SU-DHL-6 (cell line): ENCODE measurements at regions not wholly inside any gene's neighbourhood (a gene's known extent, or its start where the extent isn't known, plus 50 kb on each side); places are given as distances from the start of the nearest gene placed in this dataset.
A peak's percentile ranks its signal among the peaks of the same experiment; 100 is the strongest.

Experiments
- H2AFZ ChIP-seq: fragments of 200-600 bp; sonication (generic); 2 replicates; pipeline ENCODE4 v1.6.1; 2014; ENCODE audit warnings: low read depth, mild to moderate bottlenecking, moderate library complexity, mixed read lengths, antibody characterized with exemption, low read length; ENCODE audit not compliant: severe bottlenecking
- H3F3A ChIP-seq: fragments of 200-600 bp; shearing (Covaris generic); 2 replicates; pipeline ENCODE4 v1.6.0; 2016; ENCODE audit warnings: antibody characterized with exemption, mild to moderate bottlenecking; ENCODE audit not compliant: insufficient read depth
- H3K27ac ChIP-seq: fragments of 200-600 bp; sonication (generic); 2 replicates; pipeline ENCODE4 v1.5.1; 2016; ENCODE audit warnings: low read depth, mild to moderate bottlenecking, low read length, moderate library complexity, mixed read lengths
- H3K27me3 ChIP-seq: fragments of 200-600 bp; sonication (generic), shearing (Covaris generic); 2 replicates; pipeline ENCODE4 v1.6.0; 2014; ENCODE audit warnings: mild to moderate bottlenecking, low read length
- H3K36me3 ChIP-seq: fragments of 200-600 bp; sonication (generic); 2 replicates; pipeline ENCODE4 v1.6.1; 2014; ENCODE audit warnings: mild to moderate bottlenecking, low read length, mixed read lengths
- H3K4me2 ChIP-seq: fragments of 300-600, 200-600 bp; shearing (Covaris generic), sonication (generic); 2 replicates; pipeline ENCODE4 v1.6.0; 2014; ENCODE audit warnings: low read length, low read depth, mild to moderate bottlenecking; ENCODE audit not compliant: poor library complexity, severe bottlenecking
- H3K4me3 ChIP-seq: fragments of 200-600 bp; sonication (generic); 2 replicates; pipeline ENCODE4 v1.5.1; 2014; ENCODE audit warnings: antibody characterized with exemption, low read length, mild to moderate bottlenecking, mixed read lengths; ENCODE audit not compliant: insufficient read depth, poor library complexity, severe bottlenecking
- H3K79me2 ChIP-seq: fragments of 200-600 bp; sonication (generic); 2 replicates; pipeline ENCODE4 v1.6.1; 2014; ENCODE audit warnings: mild to moderate bottlenecking, low read length, moderate library complexity; ENCODE audit not compliant: insufficient read depth
- H3K9ac ChIP-seq: fragments of 200-600 bp; sonication (generic); 2 replicates; pipeline ENCODE4 v1.7.0; 2014; ENCODE audit warnings: mild to moderate bottlenecking, low read length
- H3K9me2 ChIP-seq: fragments of 200-600 bp; sonication (generic); replicated peaks from 2 replicates; pipeline ENCODE4 v1.6.1; 2014; ENCODE audit warnings: low read length; ENCODE audit not compliant: insufficient read depth
- H3K9me3 ChIP-seq: fragments of 200-600 bp; sonication (generic); 2 replicates; pipeline ENCODE4 v1.6.1; 2014; ENCODE audit warnings: low read length, mixed read lengths; ENCODE audit not compliant: insufficient read depth
- H4K20me1 ChIP-seq: fragments of 200-600 bp; sonication (generic); 2 replicates; pipeline ENCODE4 v1.6.1; 2014; ENCODE audit warnings: low read depth, mild to moderate bottlenecking, antibody characterized with exemption, low read length, moderate library complexity, mixed read lengths
- EZH2phosphoT487 ChIP-seq: fragments of 200-600 bp; sonication (generic), shearing (Covaris generic); conservative IDR thresholded peaks from 2 replicates; pipeline ENCODE4 v1.6.1; 2018; ENCODE audit warnings: mild to moderate bottlenecking, antibody characterized with exemption, low read length, moderate library complexity, mixed read lengths
- TF ChIP-seq, protein P1 (sequence below): fragments of 200-600 bp; sonication (generic); IDR thresholded peaks from one replicate; pipeline ENCODE4 v1.5.1; 2017; ENCODE audit warnings: antibody characterized with exemption, mild to moderate bottlenecking, low read length, moderate library complexity; ENCODE audit not compliant: insufficient read depth, poor library complexity, severe bottlenecking

DNA sequence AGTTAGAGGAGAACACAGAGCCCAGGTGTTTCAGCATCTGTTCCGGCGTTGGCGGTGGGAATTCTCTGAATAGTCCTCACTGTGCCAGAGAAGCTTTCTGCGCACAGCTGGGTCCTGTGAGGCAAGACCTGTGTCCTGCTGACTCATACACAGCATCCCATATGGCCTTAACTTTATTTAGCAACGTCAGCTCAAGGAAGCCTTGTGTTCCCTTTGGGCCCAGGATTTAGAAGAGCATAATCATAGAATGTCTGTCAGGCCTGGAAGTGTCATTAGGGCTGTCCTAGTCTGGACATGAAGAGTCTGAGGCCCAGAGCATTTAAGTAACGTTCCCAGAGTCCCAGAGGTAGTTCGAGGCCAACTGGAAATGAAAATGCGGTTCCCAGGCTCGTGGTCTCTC is 188.6 kb upstream of the DMRT1 start:
- Histone ChIP-seq H2AFZ (no peak overlapping the region), H3K4me2 (peak overlapping the region; percentile 50), H3K9ac (peak overlapping the region; percentile 22)

GRCh38 chr9:653421-653820 is 188.1 kb upstream of the DMRT1 start:
- TF ChIP-seq, protein P1, sequence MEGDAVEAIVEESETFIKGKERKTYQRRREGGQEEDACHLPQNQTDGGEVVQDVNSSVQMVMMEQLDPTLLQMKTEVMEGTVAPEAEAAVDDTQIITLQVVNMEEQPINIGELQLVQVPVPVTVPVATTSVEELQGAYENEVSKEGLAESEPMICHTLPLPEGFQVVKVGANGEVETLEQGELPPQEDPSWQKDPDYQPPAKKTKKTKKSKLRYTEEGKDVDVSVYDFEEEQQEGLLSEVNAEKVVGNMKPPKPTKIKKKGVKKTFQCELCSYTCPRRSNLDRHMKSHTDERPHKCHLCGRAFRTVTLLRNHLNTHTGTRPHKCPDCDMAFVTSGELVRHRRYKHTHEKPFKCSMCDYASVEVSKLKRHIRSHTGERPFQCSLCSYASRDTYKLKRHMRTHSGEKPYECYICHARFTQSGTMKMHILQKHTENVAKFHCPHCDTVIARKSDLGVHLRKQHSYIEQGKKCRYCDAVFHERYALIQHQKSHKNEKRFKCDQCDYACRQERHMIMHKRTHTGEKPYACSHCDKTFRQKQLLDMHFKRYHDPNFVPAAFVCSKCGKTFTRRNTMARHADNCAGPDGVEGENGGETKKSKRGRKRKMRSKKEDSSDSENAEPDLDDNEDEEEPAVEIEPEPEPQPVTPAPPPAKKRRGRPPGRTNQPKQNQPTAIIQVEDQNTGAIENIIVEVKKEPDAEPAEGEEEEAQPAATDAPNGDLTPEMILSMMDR = no peak
- TF ChIP-seq EZH2phosphoT487 = no peak
- no peaks in the 10 kb centered on the region for H3K9me2 ChIP-seq
- peaks cover 96% of the 10 kb centered on the region for H3K79me2 ChIP-seq
- H2AFZ ChIP-seq = no peak overlapping the region
- H3K27me3 ChIP-seq = no peaks in the 10 kb centered on the region
- H3F3A ChIP-seq = peaks cover 47% of the 10 kb centered on the region
- peak overlapping the region; percentile 50 for H3K4me2 ChIP-seq
- peaks cover 7% of the 10 kb centered on the region; the same call in 1 of the 2 replicates for H3K36me3 ChIP-seq
- no peaks in the 10 kb centered on the region for H4K20me1 ChIP-seq
- peak overlapping the region; percentile 69 for H3K27ac ChIP-seq
- H3K9ac ChIP-seq = peak overlapping the region; percentile 22
- no peaks in the 10 kb centered on the region for H3K9me3 ChIP-seq
- peak overlapping the region; percentile 7 for H3K4me3 ChIP-seq

More for the DNA sequence above, 188.6 kb upstream of the DMRT1 start:
- Histone ChIP-seq H3F3A (peaks cover 47% of the 10 kb centered on the region), H4K20me1 (no peaks in the 10 kb centered on the region), H3K9me2 (no peaks in the 10 kb centered on the region), H3K36me3 (peaks cover 7% of the 10 kb centered on the region; the same call in 1 of the 2 replicates), H3K9me3 (no peaks in the 10 kb centered on the region), H3K27ac (peak overlapping the region; percentile 69), H3K27me3 (no peaks in the 10 kb centered on the region), H3K79me2 (peaks cover 96% of the 10 kb centered on the region), H3K4me3 (peak overlapping the region; percentile 7)
- no peak for TF ChIP-seq EZH2phosphoT487
- TF ChIP-seq, protein P1 = no peak

GRCh38 chr9:653856-654387 is 187.6 kb upstream of the DMRT1 start:
- no peaks in the 10 kb centered on the region for H3K9me2 ChIP-seq
- H3K79me2 ChIP-seq = peaks cover 96% of the 10 kb centered on the region
- peaks cover 42% of the 10 kb centered on the region for H3F3A ChIP-seq
- H3K4me2 ChIP-seq = peak overlapping the region; percentile 50
- peak overlapping the region; percentile 22 for H3K9ac ChIP-seq
- TF ChIP-seq, protein P1 = no peak
- TF ChIP-seq EZH2phosphoT487 = no peak
- H3K27ac ChIP-seq = peak overlapping the region; percentile 69
- no peaks in the 10 kb centered on the region for H4K20me1 ChIP-seq
- peaks cover 10% of the 10 kb centered on the region; the same call in 1 of the 2 replicates for H3K36me3 ChIP-seq
- no peak overlapping the region for H3K4me3 ChIP-seq
- H3K9me3 ChIP-seq = no peaks in the 10 kb centered on the region
- H3K27me3 ChIP-seq = no peaks in the 10 kb centered on the region
- H2AFZ ChIP-seq = no peak overlapping the region
